ENCODE measurements at regions not wholly inside any gene's neighbourhood (a gene's known extent, or its start where the extent isn't known, plus 50 kb on each side); places are given as distances from the start of the nearest gene placed in this dataset.
A peak's percentile ranks its signal among the peaks of the same experiment; 100 is the strongest.

DNA sequence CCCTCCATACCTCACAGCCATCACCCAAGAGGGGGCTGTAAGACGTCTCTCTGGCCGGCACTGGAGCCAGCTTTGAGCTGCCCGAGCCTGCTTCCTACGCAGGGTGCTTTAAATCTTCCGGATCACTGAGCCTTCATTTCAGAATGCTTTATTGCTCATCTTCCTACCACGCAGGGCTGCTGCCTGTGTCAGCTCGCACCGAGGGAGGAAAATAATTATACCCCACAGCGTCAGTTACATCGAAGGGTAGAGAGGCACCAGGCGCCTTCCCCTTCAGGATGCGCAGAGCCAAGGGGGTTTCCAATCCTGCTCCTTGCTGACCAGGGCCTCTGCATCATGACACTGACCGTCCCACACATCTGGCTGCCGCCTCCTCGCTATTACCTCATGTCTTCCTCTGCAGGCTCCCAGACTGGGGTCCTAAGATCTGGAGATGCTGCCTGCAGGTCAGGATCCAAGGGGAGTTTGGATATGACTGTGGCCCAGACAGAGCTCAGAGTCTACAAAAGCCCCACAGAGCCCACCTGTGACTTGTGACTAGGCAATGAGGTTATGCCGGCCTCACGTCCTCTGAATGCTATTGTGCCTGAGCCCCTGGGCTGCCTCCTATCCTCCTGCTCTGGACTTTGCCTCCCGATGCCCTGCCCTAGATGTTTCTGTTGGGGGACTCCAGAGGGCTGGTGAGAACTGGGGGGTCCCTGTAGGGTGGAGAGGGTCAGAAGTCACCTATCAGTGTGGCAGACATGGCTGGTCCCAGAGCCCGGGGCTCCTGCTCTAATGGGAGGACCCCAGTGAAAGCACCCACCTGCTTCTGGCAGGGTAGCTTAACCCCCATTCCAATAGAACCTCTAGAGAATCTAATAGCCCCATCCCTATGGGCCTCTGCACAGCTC lies 220.3 kb upstream of the RTL1 start:
- DNase-seq (ENCODE audit: low spot score) = peak; percentile 2
- H3K9me3 ChIP-seq = no peaks in the 10 kb centered on the region
- H3K36me3 ChIP-seq = no peaks in the 10 kb centered on the region
- H3K27ac ChIP-seq = no peak overlapping the region
- no peak for TF ChIP-seq CTCF (IDR thresholded peaks at IDR 0.05)
- WGBS = 72% methylated on average over 19 of the region's 19 CpGs
- intact Hi-C loops (cut with DNase I) = no loop called here
- H3K4me3 ChIP-seq = no peak overlapping the region
- no peaks in the 10 kb centered on the region for H3K27me3 ChIP-seq (replicated peaks; ENCODE audit: insufficient read depth)
- H3K4me1 ChIP-seq (replicated peaks) = no peaks in the 10 kb centered on the region

- no peaks in the 10 kb centered on the region for H3K27me3 ChIP-seq (replicated peaks; ENCODE audit: insufficient read depth)
- no peaks in the 10 kb centered on the region for H3K4me1 ChIP-seq (replicated peaks)
- peak; percentile 1 for DNase-seq (ENCODE audit: low spot score)
- H3K36me3 ChIP-seq = no peaks in the 10 kb centered on the region
- intact Hi-C loops (cut with DNase I) = no loop called here
- no peak overlapping the region for H3K27ac ChIP-seq
- TF ChIP-seq POLR2AphosphoS5 (IDR thresholded peaks at IDR 0.05) = no peak
- TF ChIP-seq CTCF (IDR thresholded peaks at IDR 0.05) = no peak
- TF ChIP-seq POLR2A (IDR thresholded peaks at IDR 0.05) = no peak
- no peaks in the 10 kb centered on the region for H3K9me3 ChIP-seq
- no peak overlapping the region for H3K4me3 ChIP-seq
- 89% methylated on average over 11 of the region's 11 CpGs for WGBS
Observed at GRCh38 chr14:101124815-101125214, 221.3 kb upstream of the RTL1 start.

DNA sequence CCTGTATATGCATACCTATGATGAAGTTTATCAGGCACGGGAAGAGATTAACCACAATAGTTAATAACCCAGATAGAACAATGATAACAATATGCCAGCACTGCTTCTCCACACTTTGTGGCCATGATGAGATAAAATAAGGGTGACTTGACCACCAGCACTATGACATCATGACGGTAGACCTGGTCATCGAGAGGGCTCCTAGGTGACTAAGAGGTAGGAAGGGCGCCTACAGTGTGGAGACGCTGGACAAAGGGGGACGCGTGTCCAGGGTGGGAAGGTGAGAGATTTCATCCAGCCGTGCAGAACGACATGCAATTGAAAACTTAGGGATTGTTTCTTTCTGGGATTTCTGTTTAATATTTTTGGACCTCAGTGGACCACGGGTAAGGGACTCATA lies 221.8 kb upstream of the RTL1 start:
- Histone ChIP-seq H3K27ac (no peak overlapping the region), H3K9me3 (no peaks in the 10 kb centered on the region), H3K36me3 (no peaks in the 10 kb centered on the region), H3K27me3 (replicated peaks; ENCODE audit: insufficient read depth) (no peaks in the 10 kb centered on the region), H3K4me1 (replicated peaks) (no peaks in the 10 kb centered on the region), H3K4me3 (no peak overlapping the region)
- intact Hi-C loops (cut with DNase I) = no loop called here
- DNase-seq (ENCODE audit: low spot score) = no peak
- TF ChIP-seq POLR2A (IDR thresholded peaks at IDR 0.05) = no peak
- no peak for TF ChIP-seq CTCF (IDR thresholded peaks at IDR 0.05)
- TF ChIP-seq POLR2AphosphoS5 (IDR thresholded peaks at IDR 0.05) = no peak
- WGBS = 93% methylated on average over 10 of the region's 10 CpGs

DNA sequence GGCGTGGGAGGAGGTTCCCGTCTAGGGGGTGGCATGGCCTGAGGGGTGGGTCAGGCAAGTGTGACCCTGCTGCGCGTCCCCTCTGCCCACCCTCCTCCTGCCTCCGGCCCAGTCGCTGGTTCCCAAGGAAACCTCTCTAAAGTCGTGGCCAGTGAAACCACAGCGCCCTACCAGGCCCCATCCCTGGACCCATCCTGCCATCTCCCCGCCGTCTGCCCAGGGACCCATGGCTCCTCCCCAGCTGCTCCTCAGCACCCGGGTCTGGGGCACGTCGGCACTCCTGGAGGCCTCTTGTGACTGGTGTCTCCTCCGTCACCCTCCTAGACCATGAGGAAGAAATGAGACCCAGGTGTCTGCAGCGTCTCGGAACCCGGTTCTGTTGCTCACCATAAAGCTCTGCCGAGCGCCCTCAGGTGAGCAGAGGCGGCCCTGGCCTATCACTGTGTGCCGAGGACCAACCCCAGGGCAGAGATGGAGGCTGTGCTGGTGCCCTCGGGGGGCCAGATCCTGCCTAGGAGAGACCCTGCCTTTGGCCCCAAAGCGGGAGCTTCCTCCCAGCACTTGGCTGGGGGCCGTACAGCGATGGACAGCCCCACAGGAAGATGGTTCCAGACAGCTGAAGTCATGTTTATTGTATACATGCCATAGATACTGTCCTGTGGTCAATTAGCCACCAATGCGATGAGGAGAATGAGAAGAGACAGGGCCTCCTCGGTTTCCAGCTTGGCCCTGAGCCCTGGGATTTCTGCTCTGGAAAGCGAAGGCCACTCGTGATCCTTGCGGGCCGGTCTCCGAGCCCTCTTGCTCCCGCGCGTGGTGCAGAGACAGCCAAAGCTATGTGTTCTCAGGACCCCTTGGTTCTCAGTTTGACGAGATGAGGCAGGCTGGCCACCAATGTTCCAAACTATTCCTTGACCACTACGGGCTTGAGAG lies 222.5 kb upstream of the RTL1 start:
- peak; percentile 2 for DNase-seq (ENCODE audit: low spot score)
- Histone ChIP-seq H3K27ac (no peak overlapping the region), H3K4me1 (replicated peaks) (no peaks in the 10 kb centered on the region), H3K36me3 (no peaks in the 10 kb centered on the region), H3K4me3 (no peak overlapping the region), H3K9me3 (no peaks in the 10 kb centered on the region), H3K27me3 (replicated peaks; ENCODE audit: insufficient read depth) (no peaks in the 10 kb centered on the region)
- WGBS = 91% methylated on average over 37 of the region's 37 CpGs
- intact Hi-C loops (cut with DNase I) = no loop called here
- no peak for TF ChIP-seq POLR2AphosphoS5 (IDR thresholded peaks at IDR 0.05)
- TF ChIP-seq CTCF (IDR thresholded peaks at IDR 0.05) = no peak
- TF ChIP-seq POLR2A (IDR thresholded peaks at IDR 0.05) = no peak

All from prostate gland (tissue), 2 donors.